HG02943 (cell line): ENCODE measurements at regions not wholly inside any gene's neighbourhood (a gene's known extent, or its start where the extent isn't known, plus 50 kb on each side); places are given as distances from the start of the nearest gene placed in this dataset.
"Not testable (repeated sequence)": the region's sequence is repeated elsewhere in the genome, so short reads cannot be mapped to it uniquely, and the experiment has no call there.

Experiments used
- ATAC-seq: cut with Tn5 transposase; IDR thresholded peaks from one replicate; pipeline ENCODE4 v1.9.1; 2021; ENCODE audit warnings: mild to moderate bottlenecking, low read depth, moderate library complexity; ENCODE audit not compliant: unreplicated experiment

DNA sequence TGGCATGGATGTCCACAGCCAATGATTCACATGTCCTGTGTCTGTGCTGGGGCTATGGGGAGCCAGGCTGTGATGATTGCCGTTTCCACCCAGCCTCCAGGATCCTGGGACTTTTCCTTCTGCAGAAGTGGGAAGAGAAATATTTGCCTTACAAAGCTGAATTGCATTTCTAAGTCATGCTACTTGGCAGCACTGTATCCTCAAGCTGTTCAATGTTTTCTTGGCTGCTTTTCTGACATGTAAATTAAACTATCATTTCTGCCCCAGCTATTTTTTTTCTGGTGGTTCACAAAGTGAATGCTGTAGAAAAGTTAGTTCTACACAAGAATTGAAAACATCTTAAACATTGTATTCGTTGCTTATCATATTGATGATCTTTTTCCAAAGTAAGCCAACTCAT, 51.9 kb upstream of the TCERG1L start:
- ATAC-seq = no peak

DNA sequence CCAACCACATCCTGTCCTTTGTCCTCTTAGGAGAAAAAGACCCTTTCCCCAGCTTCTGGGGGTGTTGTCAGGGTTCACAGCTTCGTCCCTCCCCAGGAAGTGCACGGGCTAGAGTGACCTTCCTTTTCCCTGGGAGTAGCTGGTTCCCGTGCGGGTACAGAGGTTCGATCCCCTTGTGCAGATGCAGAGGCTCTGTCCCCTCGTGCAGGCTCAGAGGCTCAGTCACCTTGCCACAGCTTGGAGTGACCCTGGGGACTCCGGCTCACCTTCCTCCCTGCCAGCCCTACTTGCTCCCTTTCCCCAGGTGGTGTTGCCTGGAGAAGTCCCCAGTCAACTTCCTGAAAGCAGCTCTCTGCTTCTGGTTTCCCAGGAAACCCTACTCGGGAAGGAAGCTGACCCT, 60.0 kb upstream of the TCERG1L start:
- no peak for ATAC-seq

DNA sequence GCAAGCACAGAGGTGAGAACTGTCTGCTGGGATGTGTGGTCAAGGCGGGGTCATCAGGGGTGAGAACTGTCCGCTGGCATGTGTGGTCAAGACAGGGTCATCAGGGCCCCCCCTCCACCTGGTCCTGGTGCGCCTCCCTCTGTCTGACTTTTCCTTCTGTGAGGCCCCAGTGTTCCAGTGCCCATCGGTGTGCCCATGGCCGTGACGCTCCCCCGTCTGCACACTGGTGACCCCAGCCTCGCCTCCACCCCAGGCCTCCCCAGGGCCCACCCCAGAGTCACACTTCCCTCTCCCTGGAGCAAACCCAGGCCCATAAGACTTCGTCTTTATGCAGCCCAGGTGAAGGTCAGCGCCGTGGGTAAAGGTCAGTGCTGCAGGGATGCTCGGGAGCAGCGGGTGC, 70.1 kb upstream of the TCERG1L start:
- ATAC-seq = no peak

DNA sequence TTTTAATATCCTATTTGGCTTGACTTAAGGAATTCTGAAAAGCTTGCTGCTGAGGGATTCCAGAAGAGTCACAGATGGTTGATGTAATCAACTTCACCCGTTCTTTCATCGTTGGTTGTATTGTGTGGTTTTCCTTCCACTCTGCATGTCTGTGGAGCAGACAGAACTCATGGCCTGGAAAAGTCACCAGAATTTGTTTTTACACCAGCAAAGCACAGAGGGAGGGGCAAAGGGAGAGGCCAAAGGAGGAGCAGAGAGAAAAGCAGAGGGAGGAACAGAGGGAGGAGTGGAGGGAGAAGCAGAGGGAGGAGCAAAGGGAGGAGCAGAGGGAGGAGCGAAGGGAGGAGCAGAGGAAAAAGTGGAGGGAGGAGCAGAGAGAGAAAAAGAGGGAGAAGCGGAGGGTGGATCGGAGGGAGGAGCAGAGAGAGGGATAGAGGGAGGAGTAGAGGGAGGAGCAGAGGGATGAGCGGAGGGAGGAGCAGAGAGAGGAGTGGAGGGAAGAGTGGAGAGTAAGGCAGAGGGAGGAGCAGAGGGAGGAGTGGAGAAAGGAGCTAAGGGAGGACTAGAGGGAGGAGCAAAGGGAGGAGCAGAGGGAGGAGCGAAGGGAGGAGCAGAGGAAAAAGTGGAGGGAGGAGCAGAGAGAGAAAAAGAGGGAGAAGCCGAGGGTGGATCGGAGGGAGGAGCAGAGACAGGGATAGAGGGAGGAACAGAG, 73.8 kb upstream of the TCERG1L start:
- not testable (repeated sequence) for ATAC-seq

DNA sequence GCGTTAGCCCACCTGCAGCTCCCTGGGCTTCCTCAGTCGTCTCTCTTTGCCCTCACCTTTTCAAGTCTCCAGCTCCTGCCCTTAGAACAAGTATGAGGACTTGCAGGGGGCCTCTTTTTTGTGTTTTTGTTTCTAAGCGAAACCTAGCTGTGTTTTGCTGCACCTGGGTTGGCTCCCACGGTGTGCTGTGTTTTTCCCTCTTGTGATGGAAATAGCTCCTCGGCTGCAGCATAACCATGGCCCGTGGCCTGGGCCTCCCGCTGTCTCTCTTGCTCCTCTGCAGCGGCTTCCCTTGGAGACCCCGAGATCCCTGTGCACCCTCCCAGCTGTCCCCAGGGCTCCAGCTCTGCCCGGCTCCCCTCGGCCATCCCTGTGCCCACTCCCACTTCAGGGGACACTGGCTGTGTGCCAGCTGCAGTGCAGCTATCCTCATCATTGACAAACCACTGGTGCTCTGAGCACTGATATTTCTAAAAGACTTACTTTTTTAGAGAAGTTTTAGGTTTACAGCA, 75.6 kb upstream of the TCERG1L start:
- ATAC-seq = no peak

DNA sequence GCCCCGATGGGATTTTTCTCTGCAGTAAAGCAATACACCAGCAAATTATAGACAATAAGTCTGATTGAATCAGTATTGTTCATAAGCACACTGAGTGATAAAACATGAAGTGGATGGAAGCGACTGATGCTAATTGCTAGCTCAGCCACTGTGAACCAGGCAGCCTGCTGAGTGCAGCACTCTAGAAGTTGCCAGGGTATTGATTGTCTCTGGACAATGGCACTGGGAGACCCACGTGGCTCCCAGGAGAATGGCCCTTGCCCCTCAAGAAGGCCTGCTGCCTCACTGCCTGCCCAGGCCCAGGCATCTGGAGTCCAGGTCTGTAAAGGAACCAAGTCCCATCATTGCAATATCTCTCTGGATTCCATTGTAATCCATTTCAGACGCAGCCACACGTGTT, 80.4 kb upstream of the TCERG1L start:
- no peak for ATAC-seq

DNA sequence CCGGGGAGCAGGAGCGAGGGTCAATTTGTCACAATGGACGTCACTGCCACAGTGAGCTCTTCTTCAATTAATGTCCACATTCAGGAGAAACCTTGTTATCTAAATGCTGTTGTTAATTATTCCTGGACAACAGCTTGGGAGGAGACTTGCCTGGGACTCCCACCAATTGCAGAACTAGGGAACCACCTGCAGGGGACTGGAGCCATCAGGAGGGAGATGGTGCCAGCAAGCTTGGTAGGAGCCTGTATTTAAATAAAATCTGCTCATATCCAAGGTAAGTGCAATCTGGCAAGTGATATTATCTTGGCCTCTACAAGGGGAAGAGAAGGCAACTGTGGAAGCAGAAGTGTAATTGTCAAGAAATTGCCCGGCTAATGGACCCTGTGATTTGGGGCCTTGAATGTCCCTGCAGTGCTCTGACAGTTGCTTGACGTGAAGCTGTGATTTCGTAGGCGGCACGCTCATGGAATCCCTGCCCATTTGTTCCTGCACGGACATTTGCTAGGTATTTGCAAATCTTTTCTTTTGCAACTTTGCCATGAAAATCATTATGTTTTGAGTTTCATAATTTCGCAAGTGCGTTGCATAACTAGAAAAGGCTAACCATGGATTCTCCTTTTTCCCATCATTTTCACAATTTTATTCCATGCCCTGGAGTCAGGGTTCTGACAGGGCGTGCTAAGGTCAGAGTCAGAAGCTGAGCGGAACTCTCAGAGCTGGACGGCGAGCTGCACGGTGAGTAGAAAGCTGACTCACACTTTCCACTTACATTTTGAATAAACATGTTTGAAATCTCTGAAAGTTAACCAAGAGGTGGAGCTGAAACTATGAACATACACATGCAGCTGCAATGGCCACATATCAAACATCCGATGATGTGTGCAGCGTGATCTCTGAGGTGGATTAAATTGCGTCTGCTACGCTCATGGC, 84.9 kb upstream of the TCERG1L start:
- no peak for ATAC-seq

DNA sequence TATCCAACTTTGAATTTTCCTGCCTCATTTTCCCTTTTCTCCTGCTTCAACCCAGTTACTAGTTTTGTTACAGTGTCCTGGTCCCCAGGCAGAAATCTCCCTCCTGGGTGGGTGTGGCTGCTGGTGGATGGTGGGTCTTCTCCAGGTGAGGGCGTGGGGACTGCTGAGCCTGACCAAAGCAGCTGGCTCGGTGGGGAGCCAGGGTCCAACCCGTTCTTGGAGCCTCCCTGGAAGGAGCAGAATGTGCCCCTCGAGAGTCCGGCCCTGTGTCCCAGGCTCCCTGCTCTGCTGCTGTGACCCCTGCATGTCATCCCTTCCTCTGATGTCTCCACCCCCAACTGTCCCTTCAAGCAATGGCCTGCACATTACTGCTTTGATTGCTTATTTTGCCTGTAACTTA, 86.6 kb upstream of the TCERG1L start:
- ATAC-seq = no peak

DNA sequence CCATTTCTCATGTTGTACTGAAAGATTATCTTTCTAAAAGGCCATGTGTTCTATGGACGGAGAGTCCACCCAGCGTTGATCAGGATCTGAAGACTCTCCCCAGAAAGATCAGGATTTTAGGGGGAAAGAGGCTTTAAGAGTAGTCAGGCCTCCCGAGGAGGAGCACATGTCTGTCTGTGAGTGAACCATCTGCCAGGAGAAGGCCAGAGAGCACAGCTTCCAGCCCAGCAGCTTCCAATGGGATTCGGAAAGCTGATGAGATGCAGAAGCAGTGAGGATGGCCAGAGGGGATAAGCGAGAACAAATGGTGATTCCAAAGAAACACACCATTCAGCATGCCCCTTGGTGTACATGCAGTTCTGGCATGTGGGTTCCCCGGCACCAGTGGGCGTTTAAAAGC, 88.5 kb upstream of the TCERG1L start:
- no peak for ATAC-seq

DNA sequence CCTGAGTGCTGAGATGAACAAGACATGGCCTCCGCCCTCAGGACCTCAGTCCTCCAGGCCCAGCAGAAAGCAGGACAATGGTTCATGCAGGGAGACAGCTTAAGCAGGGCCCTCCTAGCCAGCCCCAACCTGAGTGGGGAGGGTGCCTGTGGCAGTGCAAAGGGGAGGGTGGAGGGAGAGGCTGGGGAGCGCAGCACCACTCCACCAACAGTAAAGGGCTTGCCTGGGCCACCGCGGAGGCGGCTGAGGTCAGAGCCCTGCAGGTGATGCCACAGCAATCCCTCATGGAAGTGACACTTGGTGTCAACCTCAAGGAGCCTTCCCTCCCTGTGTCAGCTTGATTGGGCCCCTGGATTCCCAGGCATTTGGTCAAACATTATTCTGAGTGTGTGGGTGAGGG, 89.0 kb upstream of the TCERG1L start:
- ATAC-seq = no peak

DNA sequence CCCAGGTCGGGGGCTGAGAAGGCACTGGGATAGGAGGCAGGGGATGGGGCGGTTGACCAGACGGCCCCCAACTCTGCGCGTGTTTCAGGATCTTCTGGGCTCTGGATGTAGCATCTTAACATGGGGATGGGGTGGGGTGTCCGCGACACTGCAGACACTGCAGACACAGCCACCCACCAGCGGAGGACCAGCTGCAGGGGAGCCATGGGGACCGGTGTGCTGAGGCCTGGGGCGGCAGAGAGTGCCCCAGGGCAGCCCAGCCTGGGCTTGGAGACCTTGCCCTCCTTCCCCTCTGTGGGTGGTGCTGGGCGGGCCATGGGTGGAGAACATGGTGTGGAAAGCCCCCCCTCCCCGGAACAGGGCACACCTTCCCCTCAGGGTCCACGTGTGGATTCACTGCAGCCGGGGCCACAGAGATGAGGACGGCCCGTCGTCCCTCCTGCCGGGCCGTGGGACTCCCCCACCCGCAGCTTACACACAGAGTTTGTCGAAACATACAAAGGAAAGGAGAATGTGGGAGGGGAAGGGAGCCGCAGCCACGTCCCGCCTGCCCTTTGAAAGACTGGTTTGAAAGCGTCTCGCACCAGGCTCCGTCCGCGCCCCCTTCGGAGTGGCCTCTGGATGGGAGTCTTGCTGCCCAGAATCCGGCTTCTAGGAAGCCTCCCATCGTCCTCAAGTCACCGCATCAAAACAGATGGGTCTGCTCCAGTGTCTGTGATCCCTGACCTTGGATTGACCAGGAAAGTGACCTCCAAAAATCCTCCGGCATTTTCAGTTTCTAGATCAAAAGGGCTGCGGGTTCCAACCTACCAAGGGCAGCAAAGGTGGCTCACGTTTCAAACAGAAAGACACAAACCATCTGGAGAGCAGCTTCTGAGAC, 91.5 kb upstream of the TCERG1L start:
- no peak for ATAC-seq

DNA sequence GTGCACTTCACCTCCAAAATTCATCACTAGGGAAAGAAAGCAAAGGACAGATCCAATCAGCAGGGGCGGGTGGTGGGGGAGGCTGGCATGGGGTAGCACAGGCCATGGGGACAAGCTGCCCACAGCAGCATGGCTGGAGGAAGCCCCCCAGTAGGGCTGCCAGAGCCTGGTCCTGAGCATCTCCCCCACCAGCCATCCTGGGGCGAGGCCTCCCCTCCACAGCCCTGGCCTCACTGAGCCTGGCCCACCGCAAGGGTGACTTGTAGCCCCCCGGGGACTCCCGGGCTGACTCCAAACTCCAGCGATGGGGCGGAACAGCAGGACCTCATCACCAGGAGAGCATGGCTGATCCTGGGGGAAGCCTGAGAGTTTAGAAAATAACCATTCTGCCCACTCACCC, 92.4 kb upstream of the TCERG1L start:
- ATAC-seq = no peak

DNA sequence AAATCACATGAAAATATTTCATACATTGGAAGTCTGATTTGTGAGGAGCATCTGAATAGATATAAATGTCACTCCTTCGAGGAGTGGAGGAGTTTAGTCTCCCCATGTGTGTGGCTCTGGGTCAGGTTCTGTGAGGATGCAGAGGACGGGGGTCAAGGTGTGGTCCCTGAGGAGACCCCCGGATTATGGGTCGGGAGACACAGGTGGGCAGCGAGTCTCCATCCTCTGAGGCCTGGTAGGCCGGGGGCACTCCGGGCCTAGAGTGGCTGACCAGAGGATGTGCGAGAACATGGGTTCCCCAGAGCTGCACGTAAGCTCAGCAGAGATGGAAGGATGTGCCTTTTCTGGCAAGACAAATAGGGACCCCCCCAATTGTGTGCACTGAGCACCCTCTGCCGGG, 93.4 kb upstream of the TCERG1L start:
- no peak for ATAC-seq

DNA sequence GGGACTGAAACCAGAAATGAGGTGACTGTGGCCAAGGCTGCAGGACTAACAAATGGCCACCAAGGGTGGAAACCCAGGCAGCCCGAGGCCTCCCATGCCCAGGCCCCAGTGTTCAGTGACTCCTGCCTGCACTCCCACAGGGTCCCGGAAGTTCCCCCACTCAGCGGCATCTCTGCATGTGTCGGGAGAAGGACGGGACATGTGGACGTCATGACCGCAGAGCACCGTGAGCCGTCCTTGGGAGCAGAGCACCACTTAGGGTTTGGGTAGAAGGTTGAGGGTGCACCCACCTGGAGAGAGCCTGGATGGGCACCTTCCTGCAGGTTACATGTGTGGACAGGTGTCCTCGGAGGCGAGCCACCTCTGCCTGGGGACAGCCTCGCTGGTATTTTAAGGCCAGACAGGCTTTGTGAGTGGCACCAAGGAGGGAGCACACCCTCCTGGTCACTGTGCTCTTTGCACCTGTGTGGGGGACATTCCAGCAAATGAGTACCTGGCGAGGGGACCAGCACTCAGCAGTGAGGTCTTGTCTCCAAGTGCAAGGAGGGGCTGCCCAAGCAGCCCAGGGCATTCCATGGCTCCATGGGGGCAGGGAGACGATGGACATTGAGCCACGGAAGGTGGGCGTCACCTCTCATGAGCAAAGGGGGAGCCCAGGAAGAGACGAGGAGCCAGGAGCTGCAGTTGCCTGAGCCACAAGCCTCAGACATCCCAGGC, 95.3 kb upstream of the TCERG1L start:
- no peak for ATAC-seq

DNA sequence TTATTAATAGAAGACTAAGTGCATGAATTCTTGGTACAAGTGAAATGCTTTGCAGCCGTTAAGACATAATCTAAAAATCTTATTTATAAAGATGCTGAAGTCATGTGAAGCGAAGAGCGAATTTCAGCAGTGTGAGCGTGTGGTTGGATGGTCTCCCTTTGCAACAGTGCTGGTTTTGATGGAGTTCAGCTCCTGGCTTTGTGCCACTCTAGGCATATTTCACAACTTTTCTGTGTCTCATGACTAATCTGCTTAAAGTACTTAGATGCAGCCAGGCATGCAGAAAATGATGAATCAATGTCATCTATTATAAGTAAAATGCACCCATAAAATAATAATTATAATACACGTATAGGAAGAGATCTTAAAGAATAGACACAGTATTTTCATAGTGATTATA, 107.2 kb upstream of the TCERG1L start:
- no peak for ATAC-seq

DNA sequence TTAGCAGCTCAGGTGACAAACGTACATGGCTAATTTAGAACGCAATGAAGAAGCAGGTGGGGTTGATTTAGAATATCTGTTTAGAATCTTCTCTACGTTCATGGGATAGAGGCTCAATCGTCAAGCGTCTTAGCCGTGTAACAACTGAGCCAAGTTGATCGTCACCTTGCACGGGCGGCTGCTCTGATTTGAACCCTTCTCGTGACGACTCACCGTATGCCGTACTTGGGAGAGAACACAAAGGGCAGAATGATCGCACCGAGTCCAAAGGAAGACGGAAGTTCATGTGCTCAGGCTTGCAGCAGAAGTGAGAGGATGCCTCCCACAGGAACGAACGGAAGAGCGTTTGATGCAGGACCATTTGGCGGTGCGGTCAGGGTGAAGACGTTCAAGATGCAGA, 108.3 kb upstream of the TCERG1L start:
- ATAC-seq = no peak

DNA sequence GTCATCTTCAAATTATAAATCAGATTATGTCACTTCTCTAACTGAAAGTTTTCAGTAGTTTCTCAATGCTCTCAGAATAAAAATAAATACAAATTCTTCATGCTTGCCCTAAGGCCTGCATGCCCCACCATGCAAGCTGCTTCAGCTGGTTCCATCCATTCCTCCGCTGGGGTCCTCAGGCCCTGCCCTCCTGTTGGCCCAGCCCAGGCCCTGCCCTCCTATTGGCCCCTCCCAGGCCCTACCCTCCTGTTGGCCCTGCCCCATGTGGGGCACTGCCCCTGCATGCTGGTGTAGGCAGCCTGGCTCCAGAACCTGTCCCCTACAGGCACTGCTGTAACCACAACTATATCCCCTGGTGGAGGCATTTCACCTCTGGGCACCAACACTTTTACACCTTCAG, 109.3 kb upstream of the TCERG1L start:
- no peak for ATAC-seq

DNA sequence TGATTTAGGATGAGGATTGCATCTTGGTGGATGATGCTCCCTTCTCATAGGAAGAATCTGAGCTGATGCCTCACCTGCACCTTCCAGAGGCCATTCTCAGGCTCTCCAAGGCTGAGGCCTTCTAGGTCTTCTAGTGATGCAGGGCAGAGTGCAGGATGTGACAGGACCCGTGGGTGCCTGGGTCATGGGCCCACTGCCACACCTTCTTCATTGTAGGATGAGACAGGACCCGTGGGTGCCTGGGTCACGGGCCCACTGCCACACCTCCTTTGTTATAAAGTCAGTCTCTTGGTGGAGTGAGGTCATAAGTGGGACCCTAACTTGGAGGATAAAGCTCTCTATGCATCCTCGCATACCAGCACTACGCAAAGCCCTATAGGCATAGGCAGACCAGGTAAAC, 109.9 kb upstream of the TCERG1L start:
- no peak for ATAC-seq

DNA sequence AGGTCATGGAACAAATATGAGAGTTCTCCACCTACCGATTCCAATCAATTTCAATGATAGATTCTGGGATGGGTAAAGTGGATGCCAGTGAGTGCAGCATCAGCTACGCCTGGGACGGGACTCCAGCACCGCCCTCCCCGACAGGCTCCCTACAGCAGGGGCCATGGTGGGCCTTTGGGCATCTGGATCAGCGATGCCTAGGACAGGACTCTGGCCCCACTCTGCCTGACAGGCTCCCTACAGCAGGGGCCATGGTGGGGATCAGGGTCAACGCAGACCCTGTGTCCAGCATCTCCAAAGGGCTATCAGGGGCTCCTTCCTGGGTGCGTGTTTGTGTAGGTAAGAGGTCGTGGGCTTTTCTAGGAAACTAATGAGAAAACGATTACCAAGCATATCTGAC, 111.2 kb upstream of the TCERG1L start:
- ATAC-seq = no peak

DNA sequence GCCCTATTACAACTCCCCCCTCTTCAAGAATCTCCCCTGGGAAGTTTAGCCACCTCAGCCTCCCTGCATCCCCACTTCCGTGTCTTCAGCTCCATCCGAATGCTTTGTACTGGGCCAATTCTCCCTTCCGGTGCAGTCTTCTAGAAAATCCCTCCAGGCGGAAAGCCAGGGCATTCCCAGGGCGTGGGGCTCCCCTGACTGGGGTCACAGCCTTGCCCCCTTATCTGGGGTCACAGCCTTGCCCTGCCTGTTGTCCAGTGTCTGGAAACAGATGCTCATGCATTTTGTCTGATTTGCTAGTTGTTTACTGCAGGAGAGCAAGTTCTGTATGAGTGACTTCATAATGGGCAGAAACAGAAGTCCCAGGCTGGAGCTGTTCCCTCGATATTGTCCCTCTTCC, 112.5 kb upstream of the TCERG1L start:
- ATAC-seq = no peak
